ENCODE measurements at regions not wholly inside any gene's neighbourhood (a gene's known extent, or its start where the extent isn't known, plus 50 kb on each side); places are given as distances from the start of the nearest gene placed in this dataset.

DNA sequence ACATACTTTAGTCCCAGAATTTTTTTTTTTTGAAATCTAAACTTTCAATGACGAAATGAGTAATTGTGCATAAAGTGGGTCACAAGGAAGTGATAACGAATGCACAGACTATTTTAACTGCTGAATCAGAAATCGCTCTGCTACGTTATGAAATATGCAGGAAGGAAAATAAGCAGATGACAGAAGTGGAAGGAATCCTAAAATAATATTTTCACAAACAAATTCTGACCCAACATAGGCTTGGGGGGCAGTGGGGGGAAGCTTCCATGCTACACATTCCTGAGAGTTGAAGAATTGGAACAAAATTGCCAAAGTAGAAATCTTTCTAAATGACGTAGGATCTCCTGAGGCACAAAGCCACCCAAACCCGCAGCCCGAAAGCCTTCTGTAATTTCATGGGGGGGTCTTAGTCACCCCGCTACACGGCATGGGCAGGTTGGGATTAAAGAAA is 89.6 kb downstream of the ARF6 start:
- TF ChIP-seq SPI1 (IDR thresholded peaks at IDR 0.05; ENCODE audit: borderline replicate concordance, low read depth) (no peak), GABPA (IDR thresholded peaks at IDR 0.05; ENCODE audit: low read depth) (no peak), POLR2AphosphoS5 (IDR thresholded peaks at IDR 0.05; ENCODE audit: low read depth) (no peak), CTCF (IDR thresholded peaks at IDR 0.05; ENCODE audit: insufficient read depth, low read length) (no peak)
- TF ChIP-seq, protein P1, sequence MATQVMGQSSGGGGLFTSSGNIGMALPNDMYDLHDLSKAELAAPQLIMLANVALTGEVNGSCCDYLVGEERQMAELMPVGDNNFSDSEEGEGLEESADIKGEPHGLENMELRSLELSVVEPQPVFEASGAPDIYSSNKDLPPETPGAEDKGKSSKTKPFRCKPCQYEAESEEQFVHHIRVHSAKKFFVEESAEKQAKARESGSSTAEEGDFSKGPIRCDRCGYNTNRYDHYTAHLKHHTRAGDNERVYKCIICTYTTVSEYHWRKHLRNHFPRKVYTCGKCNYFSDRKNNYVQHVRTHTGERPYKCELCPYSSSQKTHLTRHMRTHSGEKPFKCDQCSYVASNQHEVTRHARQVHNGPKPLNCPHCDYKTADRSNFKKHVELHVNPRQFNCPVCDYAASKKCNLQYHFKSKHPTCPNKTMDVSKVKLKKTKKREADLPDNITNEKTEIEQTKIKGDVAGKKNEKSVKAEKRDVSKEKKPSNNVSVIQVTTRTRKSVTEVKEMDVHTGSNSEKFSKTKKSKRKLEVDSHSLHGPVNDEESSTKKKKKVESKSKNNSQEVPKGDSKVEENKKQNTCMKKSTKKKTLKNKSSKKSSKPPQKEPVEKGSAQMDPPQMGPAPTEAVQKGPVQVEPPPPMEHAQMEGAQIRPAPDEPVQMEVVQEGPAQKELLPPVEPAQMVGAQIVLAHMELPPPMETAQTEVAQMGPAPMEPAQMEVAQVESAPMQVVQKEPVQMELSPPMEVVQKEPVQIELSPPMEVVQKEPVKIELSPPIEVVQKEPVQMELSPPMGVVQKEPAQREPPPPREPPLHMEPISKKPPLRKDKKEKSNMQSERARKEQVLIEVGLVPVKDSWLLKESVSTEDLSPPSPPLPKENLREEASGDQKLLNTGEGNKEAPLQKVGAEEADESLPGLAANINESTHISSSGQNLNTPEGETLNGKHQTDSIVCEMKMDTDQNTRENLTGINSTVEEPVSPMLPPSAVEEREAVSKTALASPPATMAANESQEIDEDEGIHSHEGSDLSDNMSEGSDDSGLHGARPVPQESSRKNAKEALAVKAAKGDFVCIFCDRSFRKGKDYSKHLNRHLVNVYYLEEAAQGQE (IDR thresholded peaks at IDR 0.05; ENCODE audit: insufficient replicate concordance, low read depth) = no peak
- no peaks in the 10 kb centered on the region for H3K27me3 ChIP-seq (ENCODE audit: insufficient read depth, poor library complexity, severe bottlenecking)
- no peak overlapping the region for H3K27ac ChIP-seq (replicated peaks)
- no peak for DNase-seq (ENCODE audit: low read depth in 1 of 2, low spot score in 1 of 2)
- no peak overlapping the region for H3K4me3 ChIP-seq (replicated peaks; ENCODE audit: insufficient read depth, low read length)

DNA sequence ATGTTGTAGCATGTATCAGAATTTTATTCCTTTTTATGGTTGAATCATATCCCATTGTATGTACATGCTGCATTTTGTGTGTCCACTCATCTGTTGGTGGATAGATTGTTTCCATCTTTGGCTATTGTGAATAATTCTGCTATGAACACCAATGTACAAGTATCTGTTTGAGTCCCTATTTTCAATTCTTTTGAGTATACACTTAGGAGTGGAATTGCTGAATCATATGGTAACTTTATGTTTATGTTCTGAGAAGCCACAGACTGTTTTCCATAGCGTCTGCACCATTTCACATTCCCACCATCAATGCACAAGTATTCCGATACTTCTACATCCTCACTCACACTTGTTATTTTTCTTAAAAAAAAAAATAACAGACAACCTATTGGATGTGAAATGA is 91.5 kb downstream of the ARF6 start:
- Histone ChIP-seq H3K27me3 (ENCODE audit: insufficient read depth, poor library complexity, severe bottlenecking) (no peaks in the 10 kb centered on the region), H3K27ac (replicated peaks) (no peak overlapping the region), H3K4me3 (replicated peaks; ENCODE audit: insufficient read depth, low read length) (no peak overlapping the region)
- TF ChIP-seq GABPA (IDR thresholded peaks at IDR 0.05; ENCODE audit: low read depth) = no peak
- TF ChIP-seq SPI1 (IDR thresholded peaks at IDR 0.05; ENCODE audit: borderline replicate concordance, low read depth) = no peak
- no peak for TF ChIP-seq CTCF (IDR thresholded peaks at IDR 0.05; ENCODE audit: insufficient read depth, low read length)
- no peak for TF ChIP-seq POLR2AphosphoS5 (IDR thresholded peaks at IDR 0.05; ENCODE audit: low read depth)
- TF ChIP-seq, protein P1 (IDR thresholded peaks at IDR 0.05; ENCODE audit: insufficient replicate concordance, low read depth) = no peak
- no peak for DNase-seq (ENCODE audit: low read depth in 1 of 2, low spot score in 1 of 2)

DNA sequence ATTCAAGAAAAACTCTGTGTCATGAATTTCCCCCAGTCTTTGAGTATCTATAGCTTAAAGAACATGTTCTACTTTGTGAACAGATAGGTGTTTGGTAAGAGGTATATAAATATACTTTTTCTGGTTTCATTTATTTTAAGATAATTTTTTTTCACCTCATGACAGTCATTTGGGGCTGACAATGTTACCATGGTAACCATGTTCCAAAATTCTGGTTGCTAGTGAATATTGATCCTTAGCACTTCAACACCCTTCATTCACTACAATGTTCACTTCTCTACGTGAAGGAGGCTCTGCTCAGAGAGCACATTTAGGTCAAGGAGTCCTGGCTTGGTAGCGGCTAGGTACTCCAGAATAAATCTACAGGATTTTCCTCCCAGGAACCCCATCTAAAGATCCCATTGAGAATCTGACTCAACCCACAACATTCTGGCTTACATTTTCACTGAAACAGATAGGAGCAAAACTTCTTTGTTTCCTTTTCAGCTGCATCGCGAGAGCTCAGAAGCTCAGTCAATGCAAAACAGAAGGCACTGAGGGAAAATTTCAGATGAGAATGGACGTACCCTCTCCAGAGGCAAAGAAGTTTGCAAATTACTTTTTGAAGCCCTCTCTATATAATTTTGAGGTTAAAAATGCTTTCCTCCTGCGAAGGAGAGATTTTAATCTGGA is 93.6 kb downstream of the ARF6 start:
- Histone ChIP-seq H3K27ac (replicated peaks) (no peak overlapping the region), H3K27me3 (ENCODE audit: insufficient read depth, poor library complexity, severe bottlenecking) (no peaks in the 10 kb centered on the region), H3K4me3 (replicated peaks; ENCODE audit: insufficient read depth, low read length) (no peak overlapping the region)
- TF ChIP-seq POLR2AphosphoS5 (IDR thresholded peaks at IDR 0.05; ENCODE audit: low read depth) (no peak), SPI1 (IDR thresholded peaks at IDR 0.05; ENCODE audit: borderline replicate concordance, low read depth) (no peak), GABPA (IDR thresholded peaks at IDR 0.05; ENCODE audit: low read depth) (no peak), CTCF (IDR thresholded peaks at IDR 0.05; ENCODE audit: insufficient read depth, low read length) (no peak)
- TF ChIP-seq, protein P1 (IDR thresholded peaks at IDR 0.05; ENCODE audit: insufficient replicate concordance, low read depth) = no peak
- no peak for DNase-seq (ENCODE audit: low read depth in 1 of 2, low spot score in 1 of 2)
